Upper lobe of left lung (tissue), 4 donors: ENCODE measurements at regions not wholly inside any gene's neighbourhood (a gene's known extent, or its start where the extent isn't known, plus 50 kb on each side); places are given as distances from the start of the nearest gene placed in this dataset.

ENCODE experiments used
- POLR2A ChIP-seq, 4 donors: fragments of 450-650 bp; IDR thresholded peaks; one replicate each; pipeline ENCODE4 v1.5.1; 2016 to 2017; ENCODE audit warnings: antibody characterized with exemption in 4 of 4, mild to moderate bottlenecking in 2 of 4
- POLR2AphosphoS5 ChIP-seq, 2 donors: sonication (generic); formaldehyde crosslinking; IDR thresholded peaks; one replicate each; pipeline ENCODE4 v1.5.1; 2017; ENCODE audit warnings: antibody characterized with exemption in 2 of 2
- TF ChIP-seq, protein P1 (sequence below), 6 experiments: fragments of 450-650 bp in 4 of 6; fragments of 200-600 bp in 2 of 6; sonication (generic) in 2 of 6; IDR thresholded peaks; one replicate each; pipeline ENCODE4 v1.5.1; 2016 to 2019; ENCODE audit warnings: antibody characterized with exemption in 6 of 6

DNA sequence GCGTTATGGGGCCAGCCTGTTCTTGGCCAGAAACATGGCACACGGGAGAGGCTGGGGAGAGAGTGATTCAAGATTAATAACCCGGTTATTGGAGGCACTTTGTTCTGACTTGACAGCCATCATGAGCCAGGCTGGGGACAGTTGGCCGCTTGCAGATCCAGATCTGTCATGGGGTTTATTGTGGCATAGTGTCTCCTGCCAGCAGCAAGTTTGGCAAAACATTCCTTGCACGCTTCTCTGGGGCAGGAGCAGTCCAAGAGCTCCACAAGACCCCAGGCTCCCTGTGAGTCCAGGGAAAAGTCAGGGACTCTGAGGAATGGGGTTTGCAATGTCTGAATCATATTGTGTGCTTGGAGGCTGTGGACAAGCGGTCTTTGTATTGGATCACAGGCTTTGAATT lies 270.4 kb downstream of the MIAT start:
- TF ChIP-seq, protein P1, sequence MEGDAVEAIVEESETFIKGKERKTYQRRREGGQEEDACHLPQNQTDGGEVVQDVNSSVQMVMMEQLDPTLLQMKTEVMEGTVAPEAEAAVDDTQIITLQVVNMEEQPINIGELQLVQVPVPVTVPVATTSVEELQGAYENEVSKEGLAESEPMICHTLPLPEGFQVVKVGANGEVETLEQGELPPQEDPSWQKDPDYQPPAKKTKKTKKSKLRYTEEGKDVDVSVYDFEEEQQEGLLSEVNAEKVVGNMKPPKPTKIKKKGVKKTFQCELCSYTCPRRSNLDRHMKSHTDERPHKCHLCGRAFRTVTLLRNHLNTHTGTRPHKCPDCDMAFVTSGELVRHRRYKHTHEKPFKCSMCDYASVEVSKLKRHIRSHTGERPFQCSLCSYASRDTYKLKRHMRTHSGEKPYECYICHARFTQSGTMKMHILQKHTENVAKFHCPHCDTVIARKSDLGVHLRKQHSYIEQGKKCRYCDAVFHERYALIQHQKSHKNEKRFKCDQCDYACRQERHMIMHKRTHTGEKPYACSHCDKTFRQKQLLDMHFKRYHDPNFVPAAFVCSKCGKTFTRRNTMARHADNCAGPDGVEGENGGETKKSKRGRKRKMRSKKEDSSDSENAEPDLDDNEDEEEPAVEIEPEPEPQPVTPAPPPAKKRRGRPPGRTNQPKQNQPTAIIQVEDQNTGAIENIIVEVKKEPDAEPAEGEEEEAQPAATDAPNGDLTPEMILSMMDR (IDR thresholded peaks at IDR 0.05) = no peak
- no peak for TF ChIP-seq POLR2A (IDR thresholded peaks at IDR 0.05)
- no peak for TF ChIP-seq POLR2AphosphoS5 (IDR thresholded peaks at IDR 0.05)
